ENCODE measurements at regions not wholly inside any gene's neighbourhood (a gene's known extent, or its start where the extent isn't known, plus 50 kb on each side); places are given as distances from the start of the nearest gene placed in this dataset.

DNA sequence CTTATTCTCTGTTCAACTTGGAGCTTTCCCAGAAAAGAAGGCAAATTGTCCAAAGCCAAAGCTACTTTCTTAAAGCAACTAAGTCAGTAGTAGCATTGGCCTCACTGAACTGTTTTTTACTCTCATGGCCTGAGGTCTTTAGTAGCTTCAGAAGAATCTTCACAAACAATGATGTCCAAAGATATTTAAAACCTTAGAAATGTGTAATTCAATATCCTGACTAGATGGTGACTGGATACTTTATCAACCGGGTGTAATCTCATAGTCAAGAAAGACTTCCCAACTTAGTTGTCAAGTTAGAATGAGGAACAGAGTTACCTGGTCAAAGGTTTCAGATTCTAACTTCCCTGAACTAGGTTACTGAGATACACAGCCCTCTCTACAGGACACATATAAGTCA lies 226.3 kb upstream of the ARHGEF26 start (continued):
- TF ChIP-seq ZNF214 (tag by site-specific recombination; IDR thresholded peaks at IDR 0.05; ENCODE audit: borderline replicate concordance) (no peak), ZNF558 (tag by site-specific recombination; IDR thresholded peaks at IDR 0.05) (no peak), SETDB1 (IDR thresholded peaks at IDR 0.05; ENCODE audit: insufficient read length, low read length) (no peak), SCRT1 (tag by site-specific recombination; IDR thresholded peaks at IDR 0.05; ENCODE audit: borderline replicate concordance) (no peak), ZNF610 (tag by site-specific recombination; IDR thresholded peaks at IDR 0.05; ENCODE audit: borderline replicate concordance) (no peak), GLI2 (tag by site-specific recombination; IDR thresholded peaks at IDR 0.05; ENCODE audit: borderline replicate concordance, low read depth) (no peak), ZNF37A (tag by site-specific recombination; IDR thresholded peaks at IDR 0.05) (no peak)

DNA sequence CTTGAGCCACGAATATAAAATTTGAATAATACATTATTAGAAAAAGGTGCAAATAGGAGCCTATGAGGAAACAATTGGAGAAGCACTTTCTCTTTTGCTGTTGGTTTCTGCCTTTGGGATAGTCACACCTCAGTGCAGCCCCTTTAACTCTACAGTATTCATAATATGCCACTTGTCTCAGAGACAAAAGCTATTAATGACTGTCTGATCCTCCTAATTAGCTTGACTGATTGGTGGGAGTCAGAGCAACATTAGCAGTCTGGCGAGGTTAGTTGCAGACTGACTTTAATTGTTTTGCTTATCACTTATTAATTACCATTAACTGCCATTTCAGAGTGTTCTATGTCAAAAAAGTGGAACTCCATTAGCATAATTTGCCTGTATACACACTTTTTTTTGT lies 225.0 kb upstream of the ARHGEF26 start:
- Histone ChIP-seq H3K27ac (ENCODE audit: extremely low read depth, low read depth, low read length) (no peak overlapping the region), H3K36me3 (ENCODE audit: control insufficient read depth in 2 of 2, insufficient read depth in 1 of 2, low read length in 2 of 2) (no peaks in the 10 kb centered on the region), H3K9me3 (ENCODE audit: control insufficient read depth, insufficient read depth, low read depth, low read length) (no peaks in the 10 kb centered on the region), H3K4me1 (ENCODE audit: control insufficient read depth, insufficient read depth, low read length) (no peaks in the 10 kb centered on the region), H3K4me3 (ENCODE audit: low read depth, low read length) (no peak overlapping the region)
- TF ChIP-seq BCL11A (tag by site-specific recombination; IDR thresholded peaks at IDR 0.05; ENCODE audit: low read depth) (no peak), TCF7L2 (IDR thresholded peaks at IDR 0.05; ENCODE audit: borderline replicate concordance, low read depth, low read length) (no peak), ZBTB21 (tag by site-specific recombination; IDR thresholded peaks at IDR 0.05) (no peak), ZNF155 (tag by site-specific recombination; IDR thresholded peaks at IDR 0.05) (no peak), ZNF624 (tag by site-specific recombination; IDR thresholded peaks at IDR 0.05) (no peak), ZNF843 (tag by site-specific recombination; IDR thresholded peaks at IDR 0.05) (no peak)
- TF ChIP-seq, protein P1, sequence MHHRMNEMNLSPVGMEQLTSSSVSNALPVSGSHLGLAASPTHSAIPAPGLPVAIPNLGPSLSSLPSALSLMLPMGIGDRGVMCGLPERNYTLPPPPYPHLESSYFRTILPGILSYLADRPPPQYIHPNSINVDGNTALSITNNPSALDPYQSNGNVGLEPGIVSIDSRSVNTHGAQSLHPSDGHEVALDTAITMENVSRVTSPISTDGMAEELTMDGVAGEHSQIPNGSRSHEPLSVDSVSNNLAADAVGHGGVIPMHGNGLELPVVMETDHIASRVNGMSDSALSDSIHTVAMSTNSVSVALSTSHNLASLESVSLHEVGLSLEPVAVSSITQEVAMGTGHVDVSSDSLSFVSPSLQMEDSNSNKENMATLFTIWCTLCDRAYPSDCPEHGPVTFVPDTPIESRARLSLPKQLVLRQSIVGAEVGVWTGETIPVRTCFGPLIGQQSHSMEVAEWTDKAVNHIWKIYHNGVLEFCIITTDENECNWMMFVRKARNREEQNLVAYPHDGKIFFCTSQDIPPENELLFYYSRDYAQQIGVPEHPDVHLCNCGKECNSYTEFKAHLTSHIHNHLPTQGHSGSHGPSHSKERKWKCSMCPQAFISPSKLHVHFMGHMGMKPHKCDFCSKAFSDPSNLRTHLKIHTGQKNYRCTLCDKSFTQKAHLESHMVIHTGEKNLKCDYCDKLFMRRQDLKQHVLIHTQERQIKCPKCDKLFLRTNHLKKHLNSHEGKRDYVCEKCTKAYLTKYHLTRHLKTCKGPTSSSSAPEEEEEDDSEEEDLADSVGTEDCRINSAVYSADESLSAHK (tag by site-specific recombination; IDR thresholded peaks at IDR 0.05), result no peak
- TF ChIP-seq, protein P2, sequence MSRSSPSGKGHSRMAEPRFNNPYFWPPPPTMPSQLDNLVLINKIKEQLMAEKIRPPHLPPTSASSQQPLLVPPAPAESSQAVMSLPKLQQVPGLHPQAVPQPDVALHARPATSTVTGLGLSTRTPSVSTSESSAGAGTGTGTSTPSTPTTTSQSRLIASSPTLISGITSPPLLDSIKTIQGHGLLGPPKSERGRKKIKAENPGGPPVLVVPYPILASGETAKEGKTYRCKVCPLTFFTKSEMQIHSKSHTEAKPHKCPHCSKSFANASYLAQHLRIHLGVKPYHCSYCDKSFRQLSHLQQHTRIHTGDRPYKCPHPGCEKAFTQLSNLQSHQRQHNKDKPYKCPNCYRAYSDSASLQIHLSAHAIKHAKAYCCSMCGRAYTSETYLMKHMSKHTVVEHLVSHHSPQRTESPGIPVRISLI (tag by site-specific recombination; IDR thresholded peaks at IDR 0.05), result no peak
- TF ChIP-seq, protein P3, sequence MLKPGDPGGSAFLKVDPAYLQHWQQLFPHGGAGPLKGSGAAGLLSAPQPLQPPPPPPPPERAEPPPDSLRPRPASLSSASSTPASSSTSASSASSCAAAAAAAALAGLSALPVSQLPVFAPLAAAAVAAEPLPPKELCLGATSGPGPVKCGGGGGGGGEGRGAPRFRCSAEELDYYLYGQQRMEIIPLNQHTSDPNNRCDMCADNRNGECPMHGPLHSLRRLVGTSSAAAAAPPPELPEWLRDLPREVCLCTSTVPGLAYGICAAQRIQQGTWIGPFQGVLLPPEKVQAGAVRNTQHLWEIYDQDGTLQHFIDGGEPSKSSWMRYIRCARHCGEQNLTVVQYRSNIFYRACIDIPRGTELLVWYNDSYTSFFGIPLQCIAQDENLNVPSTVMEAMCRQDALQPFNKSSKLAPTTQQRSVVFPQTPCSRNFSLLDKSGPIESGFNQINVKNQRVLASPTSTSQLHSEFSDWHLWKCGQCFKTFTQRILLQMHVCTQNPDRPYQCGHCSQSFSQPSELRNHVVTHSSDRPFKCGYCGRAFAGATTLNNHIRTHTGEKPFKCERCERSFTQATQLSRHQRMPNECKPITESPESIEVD (tag by site-specific recombination; IDR thresholded peaks at IDR 0.05), result no peak
- ChIA-PET CTCF (no interaction called here), POLR2A (no interaction called here)

DNA sequence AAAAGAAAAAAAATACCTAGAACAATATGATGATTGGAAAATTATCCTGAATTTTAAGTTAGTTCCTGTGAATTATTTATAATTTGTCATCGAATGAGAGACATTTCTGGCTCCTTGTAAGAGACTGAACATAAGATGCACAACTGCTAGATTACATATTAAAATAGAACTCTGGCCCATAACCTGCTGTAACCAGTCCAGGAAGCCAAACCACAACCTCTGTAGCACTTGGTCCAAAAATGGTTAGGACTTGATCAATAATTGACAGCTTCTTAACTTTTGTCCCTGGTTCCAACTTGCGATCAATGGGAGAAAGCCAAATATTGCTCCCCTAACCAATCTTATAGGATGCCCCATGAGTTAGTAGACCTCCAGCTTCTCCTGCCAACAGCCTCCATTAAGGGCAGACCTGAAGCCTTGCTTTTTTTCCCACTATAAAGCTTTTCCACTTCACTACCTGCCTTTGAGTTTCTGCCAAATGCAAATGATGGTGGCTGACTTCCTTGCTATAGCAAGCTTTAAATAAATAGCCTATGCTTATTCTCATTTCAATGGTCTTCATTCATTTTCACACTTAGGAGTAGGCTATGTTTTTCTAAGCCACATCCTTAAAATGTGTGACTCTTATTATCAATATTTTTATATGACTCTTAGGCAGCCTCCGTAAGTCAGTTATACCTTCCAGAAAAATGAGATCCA lies 224.0 kb upstream of the ARHGEF26 start:
- H3K36me3 ChIP-seq (ENCODE audit: control insufficient read depth in 2 of 2, insufficient read depth in 1 of 2, low read length in 2 of 2), result no peaks in the 10 kb centered on the region
- no peaks in the 10 kb centered on the region for H3K9me3 ChIP-seq (ENCODE audit: control insufficient read depth, insufficient read depth, low read depth, low read length)
- ChIA-PET POLR2A (no interaction called here), CTCF (interaction anchor here (0.6 to 1.1 kb wide), 2 partner anchors 64 to 331 kb away, joined by 3 read pairs; no protein-coding TSS in a partner anchor)
- no peaks in the 10 kb centered on the region for H3K4me1 ChIP-seq (ENCODE audit: control insufficient read depth, insufficient read depth, low read length)
- H3K4me3 ChIP-seq (ENCODE audit: low read depth, low read length), result no peak overlapping the region
- no peak overlapping the region for H3K27ac ChIP-seq (ENCODE audit: extremely low read depth, low read depth, low read length)
- TF ChIP-seq HOXA7 (CRISPR knock-in tag; IDR thresholded peaks at IDR 0.05; ENCODE audit: borderline replicate concordance) (no peak), ZNF585B (tag by site-specific recombination; IDR thresholded peaks at IDR 0.05) (no peak), GLIS1 (tag by site-specific recombination; IDR thresholded peaks at IDR 0.05) (no peak)
- TF ChIP-seq, protein P4, sequence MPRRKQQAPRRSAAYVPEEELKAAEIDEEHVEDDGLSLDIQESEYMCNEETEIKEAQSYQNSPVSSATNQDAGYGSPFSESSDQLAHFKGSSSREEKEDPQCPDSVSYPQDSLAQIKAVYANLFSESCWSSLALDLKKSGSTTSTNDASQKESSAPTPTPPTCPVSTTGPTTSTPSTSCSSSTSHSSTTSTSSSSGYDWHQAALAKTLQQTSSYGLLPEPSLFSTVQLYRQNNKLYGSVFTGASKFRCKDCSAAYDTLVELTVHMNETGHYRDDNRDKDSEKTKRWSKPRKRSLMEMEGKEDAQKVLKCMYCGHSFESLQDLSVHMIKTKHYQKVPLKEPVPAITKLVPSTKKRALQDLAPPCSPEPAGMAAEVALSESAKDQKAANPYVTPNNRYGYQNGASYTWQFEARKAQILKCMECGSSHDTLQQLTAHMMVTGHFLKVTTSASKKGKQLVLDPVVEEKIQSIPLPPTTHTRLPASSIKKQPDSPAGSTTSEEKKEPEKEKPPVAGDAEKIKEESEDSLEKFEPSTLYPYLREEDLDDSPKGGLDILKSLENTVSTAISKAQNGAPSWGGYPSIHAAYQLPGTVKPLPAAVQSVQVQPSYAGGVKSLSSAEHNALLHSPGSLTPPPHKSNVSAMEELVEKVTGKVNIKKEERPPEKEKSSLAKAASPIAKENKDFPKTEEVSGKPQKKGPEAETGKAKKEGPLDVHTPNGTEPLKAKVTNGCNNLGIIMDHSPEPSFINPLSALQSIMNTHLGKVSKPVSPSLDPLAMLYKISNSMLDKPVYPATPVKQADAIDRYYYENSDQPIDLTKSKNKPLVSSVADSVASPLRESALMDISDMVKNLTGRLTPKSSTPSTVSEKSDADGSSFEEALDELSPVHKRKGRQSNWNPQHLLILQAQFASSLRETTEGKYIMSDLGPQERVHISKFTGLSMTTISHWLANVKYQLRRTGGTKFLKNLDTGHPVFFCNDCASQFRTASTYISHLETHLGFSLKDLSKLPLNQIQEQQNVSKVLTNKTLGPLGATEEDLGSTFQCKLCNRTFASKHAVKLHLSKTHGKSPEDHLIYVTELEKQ (tag by site-specific recombination; IDR thresholded peaks at IDR 0.05; ENCODE audit: borderline replicate concordance), result no peak
- TF ChIP-seq, protein P5, sequence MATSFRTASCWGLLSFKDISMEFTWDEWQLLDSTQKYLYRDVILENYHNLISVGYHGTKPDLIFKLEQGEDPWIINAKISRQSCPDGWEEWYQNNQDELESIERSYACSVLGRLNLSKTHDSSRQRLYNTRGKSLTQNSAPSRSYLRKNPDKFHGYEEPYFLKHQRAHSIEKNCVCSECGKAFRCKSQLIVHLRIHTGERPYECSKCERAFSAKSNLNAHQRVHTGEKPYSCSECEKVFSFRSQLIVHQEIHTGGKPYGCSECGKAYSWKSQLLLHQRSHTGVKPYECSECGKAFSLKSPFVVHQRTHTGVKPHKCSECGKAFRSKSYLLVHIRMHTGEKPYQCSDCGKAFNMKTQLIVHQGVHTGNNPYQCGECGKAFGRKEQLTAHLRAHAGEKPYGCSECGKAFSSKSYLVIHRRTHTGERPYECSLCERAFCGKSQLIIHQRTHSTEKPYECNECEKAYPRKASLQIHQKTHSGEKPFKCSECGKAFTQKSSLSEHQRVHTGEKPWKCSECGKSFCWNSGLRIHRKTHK (tag by site-specific recombination; IDR thresholded peaks at IDR 0.05), result no peak

Data from HEK293 (cell line).